Upper lobe of left lung (tissue), 6 donors: ENCODE measurements at regions not wholly inside any gene's neighbourhood (a gene's known extent, or its start where the extent isn't known, plus 50 kb on each side); places are given as distances from the start of the nearest gene placed in this dataset.

Experiments used
- ATAC-seq, 2 donors: fragments of 200-7000 bp; cut with Tn5 transposase; one replicate each; pipeline ENCODE4 v1.9.1; 2022; ENCODE audit warnings: mild to moderate bottlenecking in 2 of 2, moderate library complexity in 2 of 2; ENCODE audit not compliant: low FRiP score in 2 of 2
- DNase-seq, 2 donors: peaks; one replicate each; pipeline ENCODE4 v3.0.0-alpha.2; 2019 to 2020
- H3K27ac ChIP-seq, 4 donors: fragments of 200-600 bp; sonication (generic); one replicate each; pipeline ENCODE4 v1.5.1; 2016 to 2019
- H3K27me3 ChIP-seq, 4 donors: fragments of 200-600 bp; sonication (generic); one replicate each; pipeline ENCODE4 v1.5.1; 2017 to 2019
- H3K36me3 ChIP-seq, 4 donors: fragments of 200-600 bp; sonication (generic); one replicate each; pipeline ENCODE4 v1.5.1; 2016 to 2019
- H3K4me1 ChIP-seq, 4 donors: fragments of 200-600 bp; sonication (generic); one replicate each; pipeline ENCODE4 v1.5.1; 2018 to 2019
- H3K4me3 ChIP-seq, 4 donors: fragments of 200-600 bp; sonication (generic); one replicate each; pipeline ENCODE4 v1.5.1; 2017 to 2019; ENCODE audit warnings: mild to moderate bottlenecking in 2 of 4, moderate library complexity in 1 of 4
- H3K9me3 ChIP-seq, 4 donors: fragments of 200-600 bp; sonication (generic); one replicate each; pipeline ENCODE4 v1.5.1; 2018 to 2019
- CTCF ChIP-seq, 6 experiments: fragments of 450-650 bp in 4 of 6; fragments of 200-600 bp in 2 of 6; sonication (generic) in 2 of 6; IDR thresholded peaks; one replicate each; pipeline ENCODE4 v1.5.1; 2016 to 2019; ENCODE audit warnings: antibody characterized with exemption in 6 of 6
- EP300 ChIP-seq, 4 donors: sonication (generic); formaldehyde crosslinking; IDR thresholded peaks; one replicate each; pipeline ENCODE4 v1.5.1; 2017; ENCODE audit warnings: antibody characterized with exemption in 4 of 4, control low read depth in 2 of 4
- POLR2A ChIP-seq, 4 donors: fragments of 450-650 bp; IDR thresholded peaks; one replicate each; pipeline ENCODE4 v1.5.1; 2016 to 2017; ENCODE audit warnings: antibody characterized with exemption in 4 of 4, mild to moderate bottlenecking in 2 of 4
- POLR2AphosphoS5 ChIP-seq, 2 donors: sonication (generic); formaldehyde crosslinking; IDR thresholded peaks; one replicate each; pipeline ENCODE4 v1.5.1; 2017; ENCODE audit warnings: antibody characterized with exemption in 2 of 2
- WGBS, 2 donors: methylation state at CpG; one replicate each; pipeline ENCODE4 v1.1.5; 2017 to 2018; 5-methylcytosine and 5-hydroxymethylcytosine counted together
- donor health status: DM: no; HTN: no; CAD: no; lungs with moderate emphysema.
- donor health status: DM: no; HTN: yes; CAD: no; lungs with severe emphysema.

- Histone ChIP-seq H3K9me3 (no peaks in the 10 kb centered on the region), H3K27me3 (no peaks in the 10 kb centered on the region), H3K36me3 (no peaks in the 10 kb centered on the region), H3K4me1 (peaks cover 7 to 26% (median 13%) of the 10 kb centered on the region in 4 donors), H3K27ac (no peak overlapping the region), H3K4me3 (no peak overlapping the region)
- ATAC-seq (no peak), DNase-seq (no peak)
- WGBS, 2 donors: 63 to 69% methylated on average over 4 of the region's 4 CpGs
- no peak for TF ChIP-seq POLR2AphosphoS5 (IDR thresholded peaks at IDR 0.05)
- TF ChIP-seq POLR2A (IDR thresholded peaks at IDR 0.05): no peak
- TF ChIP-seq EP300 (IDR thresholded peaks at IDR 0.05): no peak
- no peak for TF ChIP-seq CTCF (IDR thresholded peaks at IDR 0.05)
Observed at GRCh38 chr5:142506756-142507155, 179.1 kb downstream of the FGF1 start.

GRCh38 chr5:142506046-142506445, 179.8 kb downstream of the FGF1 start:
- TF ChIP-seq POLR2A (IDR thresholded peaks at IDR 0.05) (no peak), CTCF (IDR thresholded peaks at IDR 0.05) (no peak), POLR2AphosphoS5 (IDR thresholded peaks at IDR 0.05) (no peak), EP300 (IDR thresholded peaks at IDR 0.05) (no peak)
- H3K9me3 ChIP-seq: no peaks in the 10 kb centered on the region
- H3K27me3 ChIP-seq: no peaks in the 10 kb centered on the region
- ATAC-seq (no peak), DNase-seq (no peak)
- WGBS, 2 donors: 53 to 67% methylated on average over 1 of the region's 1 CpG
- no peak overlapping the region for H3K27ac ChIP-seq
- H3K4me3 ChIP-seq: no peak overlapping the region
- H3K36me3 ChIP-seq: no peaks in the 10 kb centered on the region
- peaks cover 7 to 24% (median 13%) of the 10 kb centered on the region in 4 donors for H3K4me1 ChIP-seq

- WGBS, 2 donors: 82 to 93% methylated on average over 3 of the region's 3 CpGs
- Histone ChIP-seq H3K27me3 (no peaks in the 10 kb centered on the region), H3K4me3 (no peak overlapping the region), H3K9me3 (no peaks in the 10 kb centered on the region), H3K4me1 (no peaks in the 10 kb centered on the region), H3K27ac (no peak overlapping the region), H3K36me3 (no peaks in the 10 kb centered on the region)
- TF ChIP-seq CTCF (IDR thresholded peaks at IDR 0.05) (no peak), POLR2A (IDR thresholded peaks at IDR 0.05) (no peak), POLR2AphosphoS5 (IDR thresholded peaks at IDR 0.05) (no peak), EP300 (IDR thresholded peaks at IDR 0.05) (no peak)
- DNase-seq (no peak), ATAC-seq (no peak)
Observed at GRCh38 chr5:142501890-142502289, 177.1 kb upstream of the SPRY4 start.

- H3K4me1 ChIP-seq: no peaks in the 10 kb centered on the region
- ATAC-seq (no peak), DNase-seq (no peak)
- TF ChIP-seq POLR2A (IDR thresholded peaks at IDR 0.05): no peak
- TF ChIP-seq EP300 (IDR thresholded peaks at IDR 0.05): no peak
- no peak for TF ChIP-seq CTCF (IDR thresholded peaks at IDR 0.05)
- no peak for TF ChIP-seq POLR2AphosphoS5 (IDR thresholded peaks at IDR 0.05)
- H3K9me3 ChIP-seq: no peaks in the 10 kb centered on the region
- H3K27me3 ChIP-seq: no peaks in the 10 kb centered on the region
- H3K36me3 ChIP-seq: no peaks in the 10 kb centered on the region
- H3K4me3 ChIP-seq: no peak overlapping the region
- no peak overlapping the region for H3K27ac ChIP-seq
- 81 to 83% methylated on average over 3 of the region's 3 CpGs for WGBS, 2 donors
Observed at GRCh38 chr5:142500227-142500905, 175.5 kb upstream of the SPRY4 start.

GRCh38 chr5:142499591-142500226, 174.9 kb upstream of the SPRY4 start:
- Histone ChIP-seq H3K4me3 (no peak overlapping the region), H3K27me3 (no peaks in the 10 kb centered on the region), H3K4me1 (no peaks in the 10 kb centered on the region), H3K27ac (no peak overlapping the region), H3K9me3 (no peaks in the 10 kb centered on the region), H3K36me3 (no peaks in the 10 kb centered on the region)
- 66 to 68% methylated on average over 6 of the region's 6 CpGs for WGBS, 2 donors
- no peak for TF ChIP-seq POLR2AphosphoS5 (IDR thresholded peaks at IDR 0.05)
- TF ChIP-seq EP300 (IDR thresholded peaks at IDR 0.05): no peak
- no peak for TF ChIP-seq CTCF (IDR thresholded peaks at IDR 0.05)
- no peak for TF ChIP-seq POLR2A (IDR thresholded peaks at IDR 0.05)
- no peak for ATAC-seq
- DNase-seq: no peak
